Thoracic aorta (tissue), 2 donors: ENCODE measurements at regions not wholly inside any gene's neighbourhood (a gene's known extent, or its start where the extent isn't known, plus 50 kb on each side); places are given as distances from the start of the nearest gene placed in this dataset.
A peak's percentile ranks its signal among the peaks of the same experiment; 100 is the strongest.

Source experiments
- ATAC-seq: fragments of 150-250 bp; one replicate; pipeline ENCODE4 v1.8.0; 2017; ENCODE audit warnings: low read depth; ENCODE audit not compliant: insufficient number of reproducible peaks, low FRiP score
- DNase-seq: peaks from one replicate; pipeline ENCODE4 v3.0.0-alpha.2; 2020; ENCODE audit warnings: low spot score
- H3K27ac ChIP-seq, 2 donors: fragments of 200-600 bp; sonication (generic); 1 replicate in 1 of 2; 2 replicates in 1 of 2; pipeline ENCODE4 v1.5.1; 2016; ENCODE audit warnings: mild to moderate bottlenecking in 2 of 2, moderate library complexity in 2 of 2
- H3K27me3 ChIP-seq: fragments of 200-600 bp; sonication (generic); replicated peaks from 2 replicates; pipeline ENCODE4 v1.6.0; 2016; ENCODE audit warnings: mild to moderate bottlenecking; ENCODE audit not compliant: insufficient read depth
- H3K36me3 ChIP-seq: fragments of 200-600 bp; sonication (generic); one replicate; pipeline ENCODE4 v1.5.1; 2016
- H3K4me1 ChIP-seq, 2 donors: fragments of 200-600 bp; sonication (generic); 1 replicate in 1 of 2; 2 replicates in 1 of 2; pipeline versions ENCODE4 v1.5.1 to v1.6.0; 2016; ENCODE audit warnings: low read depth in 2 of 2, mild to moderate bottlenecking in 1 of 2; ENCODE audit not compliant: control insufficient read depth in 1 of 2
- H3K4me3 ChIP-seq: fragments of 200-600 bp; sonication (generic); 2 replicates; pipeline ENCODE4 v1.5.1; 2016; ENCODE audit warnings: mild to moderate bottlenecking
- H3K9me3 ChIP-seq: fragments of 200-600 bp; sonication (generic); 2 replicates; pipeline ENCODE4 v1.5.1; 2016
- TF ChIP-seq, protein P1 (sequence below): fragments of 200-600 bp; sonication (generic); IDR thresholded peaks from one replicate; pipeline ENCODE4 v1.5.1; 2019; ENCODE audit warnings: antibody characterized with exemption

DNA sequence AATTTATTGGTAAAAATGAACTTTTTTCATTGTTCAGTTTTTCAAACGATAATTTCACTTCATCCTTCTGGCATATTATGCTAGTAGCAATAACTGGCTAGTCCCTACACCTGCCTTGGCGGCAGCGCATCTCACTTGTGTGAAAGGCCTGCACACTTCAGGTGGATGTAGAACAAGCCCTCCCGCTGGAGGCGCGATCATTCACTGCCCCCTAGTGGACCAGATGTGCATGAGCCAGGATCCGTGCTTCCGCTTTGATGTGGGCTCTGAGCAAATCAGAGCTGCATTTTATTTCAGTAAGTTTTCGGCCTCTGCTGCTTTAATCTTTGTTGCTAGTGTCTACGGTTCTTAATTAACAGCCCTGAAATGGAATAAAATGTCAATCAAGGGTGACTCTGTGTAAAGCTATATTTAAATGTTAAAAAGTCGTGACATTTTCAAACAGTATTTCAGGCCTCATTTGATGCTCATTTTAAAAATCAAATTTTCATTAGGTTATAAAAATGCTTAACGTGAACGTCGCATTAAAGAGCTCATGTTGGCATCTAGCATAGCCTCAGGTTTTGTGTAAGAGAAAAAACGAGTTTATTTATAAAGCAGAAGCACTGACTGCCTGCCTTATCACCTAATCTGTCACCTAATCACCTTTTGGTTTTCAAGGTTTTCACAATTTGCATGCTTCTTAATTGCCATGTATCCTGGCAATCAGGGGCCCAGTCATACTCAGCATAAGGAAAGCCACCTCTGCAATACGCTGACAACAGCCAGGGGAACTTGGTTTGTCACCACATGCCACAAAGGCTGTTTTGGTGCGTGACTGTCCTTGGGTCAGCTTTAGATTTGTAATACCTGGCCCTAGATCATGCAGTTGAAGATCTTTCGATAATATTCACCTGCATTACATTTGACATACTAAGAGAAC is 112.2 kb downstream of the TEX26 start:
- Histone ChIP-seq H3K36me3 (no peaks in the 10 kb centered on the region), H3K4me1 (peaks cover 8 to 9% of the 10 kb centered on the region in 2 donors), H3K4me3 (no peak overlapping the region), H3K27me3 (no peaks in the 10 kb centered on the region), H3K9me3 (no peaks in the 10 kb centered on the region), H3K27ac (no peak overlapping the region)
- DNase-seq (peak; percentile 28), ATAC-seq (no peak)
- TF ChIP-seq, protein P1, sequence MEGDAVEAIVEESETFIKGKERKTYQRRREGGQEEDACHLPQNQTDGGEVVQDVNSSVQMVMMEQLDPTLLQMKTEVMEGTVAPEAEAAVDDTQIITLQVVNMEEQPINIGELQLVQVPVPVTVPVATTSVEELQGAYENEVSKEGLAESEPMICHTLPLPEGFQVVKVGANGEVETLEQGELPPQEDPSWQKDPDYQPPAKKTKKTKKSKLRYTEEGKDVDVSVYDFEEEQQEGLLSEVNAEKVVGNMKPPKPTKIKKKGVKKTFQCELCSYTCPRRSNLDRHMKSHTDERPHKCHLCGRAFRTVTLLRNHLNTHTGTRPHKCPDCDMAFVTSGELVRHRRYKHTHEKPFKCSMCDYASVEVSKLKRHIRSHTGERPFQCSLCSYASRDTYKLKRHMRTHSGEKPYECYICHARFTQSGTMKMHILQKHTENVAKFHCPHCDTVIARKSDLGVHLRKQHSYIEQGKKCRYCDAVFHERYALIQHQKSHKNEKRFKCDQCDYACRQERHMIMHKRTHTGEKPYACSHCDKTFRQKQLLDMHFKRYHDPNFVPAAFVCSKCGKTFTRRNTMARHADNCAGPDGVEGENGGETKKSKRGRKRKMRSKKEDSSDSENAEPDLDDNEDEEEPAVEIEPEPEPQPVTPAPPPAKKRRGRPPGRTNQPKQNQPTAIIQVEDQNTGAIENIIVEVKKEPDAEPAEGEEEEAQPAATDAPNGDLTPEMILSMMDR = peak; percentile 94

DNA sequence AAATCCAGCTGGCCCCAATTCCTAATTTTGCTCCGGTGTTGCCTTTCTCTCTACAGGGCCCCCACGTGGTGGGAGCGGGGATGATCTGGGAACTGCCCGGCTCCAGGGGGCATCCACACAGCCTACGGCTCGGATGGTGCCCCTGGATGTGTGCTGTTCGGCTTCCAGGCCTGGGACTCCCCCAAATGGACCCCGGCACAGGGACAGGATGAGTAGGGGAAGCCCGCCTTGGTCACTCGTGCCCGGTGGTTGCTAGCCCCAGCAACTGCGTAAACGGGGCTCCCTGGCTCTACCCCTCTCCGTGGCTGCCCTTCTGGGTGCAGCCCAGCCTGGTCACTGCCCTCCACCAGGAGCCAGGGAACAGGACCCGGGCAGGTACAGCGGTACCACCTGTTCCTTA is 111.5 kb downstream of the TEX26 start:
- Histone ChIP-seq H3K36me3 (no peaks in the 10 kb centered on the region), H3K27me3 (no peaks in the 10 kb centered on the region), H3K27ac (no peak overlapping the region), H3K4me3 (no peak overlapping the region), H3K4me1 (peaks cover 8 to 9% of the 10 kb centered on the region in 2 donors), H3K9me3 (no peaks in the 10 kb centered on the region)
- DNase-seq = no peak
- TF ChIP-seq, protein P1 = no peak
- ATAC-seq = no peak

DNA sequence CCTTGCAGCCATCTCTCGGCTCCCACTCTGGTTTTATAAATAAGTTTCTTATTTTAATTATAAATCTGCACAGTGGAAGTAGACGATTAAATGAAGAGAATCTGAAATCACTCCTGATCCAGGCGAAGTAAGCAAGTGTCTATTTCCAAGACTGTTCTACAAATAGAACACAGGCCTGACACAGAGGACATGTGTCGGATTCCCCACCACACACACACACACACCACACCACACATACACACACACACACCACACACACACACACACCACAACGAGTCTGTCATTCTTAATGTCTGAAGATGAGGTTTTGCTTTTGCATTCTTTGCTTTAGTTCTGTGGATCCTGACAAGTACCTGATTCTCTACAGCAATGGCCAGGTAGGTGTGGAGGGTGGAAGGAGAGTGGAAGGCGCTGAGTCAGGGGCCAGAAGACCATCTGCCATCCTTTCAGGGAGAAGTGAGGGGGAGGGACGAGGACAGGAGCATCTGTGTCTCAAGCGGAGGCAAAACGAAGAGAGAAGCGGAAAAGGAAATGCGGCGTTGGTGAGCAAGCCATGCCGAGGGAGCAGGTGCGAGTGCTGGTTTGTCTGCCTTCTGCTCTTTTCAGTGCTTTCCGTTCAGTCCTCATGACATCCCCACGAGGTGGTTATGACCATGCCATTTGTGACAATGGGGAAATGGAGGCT is 110.2 kb downstream of the TEX26 start:
- H3K36me3 ChIP-seq = no peaks in the 10 kb centered on the region
- H3K4me1 ChIP-seq = peaks cover 8 to 9% of the 10 kb centered on the region in 2 donors
- no peaks in the 10 kb centered on the region for H3K27me3 ChIP-seq
- DNase-seq (no peak), ATAC-seq (no peak)
- no peak overlapping the region for H3K27ac ChIP-seq
- no peaks in the 10 kb centered on the region for H3K9me3 ChIP-seq
- TF ChIP-seq, protein P1 = no peak
- no peak overlapping the region for H3K4me3 ChIP-seq

DNA sequence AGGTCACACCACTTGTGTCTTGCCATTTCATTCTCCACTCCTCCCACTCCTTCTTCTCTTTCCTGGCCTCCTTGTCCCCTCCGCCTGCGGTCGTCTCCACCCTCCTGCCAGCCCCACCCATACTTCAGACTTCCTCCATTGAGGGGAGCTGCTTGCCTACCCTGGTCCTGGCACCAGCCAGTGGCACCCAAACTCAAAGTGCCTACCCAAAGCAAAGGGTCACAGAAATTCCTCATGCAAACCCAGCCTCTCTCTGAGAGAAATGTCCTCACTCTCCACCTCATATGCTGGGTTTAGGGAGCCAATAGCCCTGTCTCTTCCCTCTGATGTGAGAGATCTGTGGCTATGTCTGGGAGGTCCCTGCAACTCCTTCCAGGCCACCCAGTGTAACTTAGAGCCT is 109.6 kb downstream of the TEX26 start:
- Histone ChIP-seq H3K4me1 (peaks cover 8 to 9% of the 10 kb centered on the region in 2 donors), H3K36me3 (no peaks in the 10 kb centered on the region), H3K4me3 (no peak overlapping the region), H3K27me3 (no peaks in the 10 kb centered on the region), H3K27ac (no peak overlapping the region), H3K9me3 (no peaks in the 10 kb centered on the region)
- ATAC-seq = no peak
- no peak for DNase-seq
- TF ChIP-seq, protein P1 = no peak

DNA sequence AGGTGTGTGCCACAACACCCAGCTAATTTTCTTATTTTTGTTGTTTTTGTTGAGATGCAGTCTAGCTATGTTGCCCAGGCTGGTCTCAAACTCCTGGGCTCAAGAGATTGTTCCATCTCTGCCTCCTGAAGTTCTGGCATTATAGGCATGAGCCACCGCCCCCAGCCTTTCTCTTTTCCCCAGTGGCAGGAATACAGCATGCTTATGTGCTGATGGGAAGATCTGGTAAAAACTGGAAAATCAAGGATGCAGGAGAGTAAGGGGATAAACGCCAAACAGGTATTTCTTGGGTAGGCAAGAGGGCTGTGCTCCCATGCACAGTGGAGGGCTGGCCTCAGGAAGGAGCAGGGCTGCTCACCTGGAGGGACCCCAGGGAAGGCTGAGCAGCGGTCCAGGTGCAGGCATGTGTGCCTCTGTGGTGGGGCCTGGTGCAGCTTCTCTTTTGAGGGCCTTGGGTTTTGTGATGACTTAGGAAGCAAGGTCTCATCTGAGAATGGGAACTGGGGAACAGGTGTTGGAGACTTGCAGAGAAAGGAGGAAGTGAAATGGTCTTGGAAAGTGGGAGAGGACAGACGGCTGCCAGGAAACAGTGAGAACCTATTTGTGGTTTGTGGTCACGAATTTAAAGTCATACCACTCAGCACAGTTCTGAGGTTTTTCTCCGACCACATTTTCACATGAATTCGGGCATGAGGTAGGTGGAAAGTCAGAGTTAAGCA is 106.5 kb downstream of the TEX26 start:
- no peak overlapping the region for H3K4me3 ChIP-seq
- peaks cover 2 to 6% of the 10 kb centered on the region in 2 donors for H3K4me1 ChIP-seq
- DNase-seq (no peak), ATAC-seq (no peak)
- TF ChIP-seq, protein P1 = no peak
- no peaks in the 10 kb centered on the region for H3K9me3 ChIP-seq
- H3K36me3 ChIP-seq = no peaks in the 10 kb centered on the region
- no peak overlapping the region for H3K27ac ChIP-seq
- no peaks in the 10 kb centered on the region for H3K27me3 ChIP-seq
